ENCODE measurements at regions not wholly inside any gene's neighbourhood (a gene's known extent, or its start where the extent isn't known, plus 50 kb on each side); places are given as distances from the start of the nearest gene placed in this dataset.
"Not testable (repeated sequence)": the region's sequence is repeated elsewhere in the genome, so short reads cannot be mapped to it uniquely, and the experiment has no call there.

- DNase-seq = not testable (repeated sequence)
These were observed 69.1 kb downstream of the ZNF518B start for GRCh38 chr4:10388146-10388545.

DNA sequence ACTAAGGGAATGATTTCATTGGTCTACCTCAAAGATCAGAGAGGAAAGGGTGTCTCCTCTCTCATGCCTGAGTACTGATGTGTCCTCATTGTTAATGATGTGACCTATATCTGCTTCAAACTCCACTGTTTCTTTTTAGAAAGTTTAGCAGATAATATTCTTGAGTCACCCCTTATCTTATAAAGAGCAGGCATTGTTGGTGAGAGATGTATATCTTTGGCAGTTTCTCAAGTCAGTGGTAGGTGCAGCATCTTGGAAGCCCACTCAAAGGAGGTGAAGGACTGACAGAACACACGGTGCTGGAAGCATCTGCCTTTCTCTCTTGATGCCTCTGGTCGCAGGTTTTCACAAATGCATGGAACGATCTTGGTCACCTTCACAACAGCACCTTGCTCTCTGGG is 71.2 kb downstream of the ZNF518B start:
- DNase-seq = no peak

- no peak for DNase-seq
These were observed 72.3 kb downstream of the ZNF518B start for GRCh38 chr4:10384974-10385373.

DNA sequence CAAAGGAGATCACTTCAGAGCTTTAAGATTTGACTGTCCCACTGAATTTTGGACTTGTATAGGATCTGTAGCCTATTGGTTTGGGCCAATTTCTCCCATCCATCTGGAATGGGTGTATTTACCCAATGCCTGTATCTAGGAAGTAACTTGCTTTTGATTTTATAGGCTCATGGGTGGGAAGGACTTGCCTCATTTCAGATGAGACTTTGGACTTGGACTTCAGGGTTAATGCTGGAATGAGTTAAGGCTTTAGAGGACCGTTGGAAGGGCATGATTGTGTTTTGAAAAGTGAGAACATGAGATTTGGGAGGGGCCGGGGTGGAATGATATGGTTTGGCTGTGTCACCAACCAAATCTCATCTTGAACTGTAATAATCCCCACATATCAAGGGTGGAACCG is 73.8 kb downstream of the ZNF518B start:
- DNase-seq = no peak

DNA sequence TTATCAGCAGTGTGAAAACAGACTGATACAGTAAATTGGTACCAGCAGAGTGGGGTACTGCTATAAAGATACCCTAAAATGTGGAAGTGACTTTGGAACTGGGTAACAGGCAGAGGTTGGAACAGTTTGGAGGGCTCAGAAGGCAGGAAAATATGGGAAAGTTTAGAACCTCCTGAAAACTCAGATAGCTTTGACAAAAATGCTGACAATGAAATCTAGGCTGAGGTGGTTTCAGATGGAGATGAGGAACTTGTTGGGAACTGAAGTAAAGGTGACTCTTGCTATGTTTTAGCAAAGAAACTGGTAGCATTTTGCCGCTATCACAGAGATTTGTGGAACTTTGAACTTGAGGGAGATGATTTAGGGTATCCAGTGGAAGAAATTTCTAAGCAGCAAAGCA is 75.1 kb downstream of the ZNF518B start:
- not testable (repeated sequence) for DNase-seq

DNA sequence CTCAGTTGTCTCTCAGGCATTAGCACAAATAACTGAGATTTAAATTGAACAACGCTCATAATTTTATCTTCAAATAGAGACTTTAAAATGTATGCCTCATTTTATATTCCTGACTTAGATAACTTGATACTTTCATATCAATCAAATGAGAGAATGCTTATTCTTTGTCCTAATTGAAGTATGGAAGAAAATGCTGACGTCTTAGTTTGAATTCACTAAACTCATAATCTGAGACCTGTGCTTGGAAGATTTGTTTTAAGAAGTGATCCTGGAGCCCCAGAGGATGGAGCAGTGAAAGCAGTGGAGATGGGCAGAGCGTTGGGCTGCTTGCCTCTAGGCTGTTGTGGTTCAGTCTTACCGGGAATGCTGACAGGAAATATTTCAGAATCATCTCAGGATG is 76.1 kb downstream of the ZNF518B start:
- DNase-seq = no peak

DNA sequence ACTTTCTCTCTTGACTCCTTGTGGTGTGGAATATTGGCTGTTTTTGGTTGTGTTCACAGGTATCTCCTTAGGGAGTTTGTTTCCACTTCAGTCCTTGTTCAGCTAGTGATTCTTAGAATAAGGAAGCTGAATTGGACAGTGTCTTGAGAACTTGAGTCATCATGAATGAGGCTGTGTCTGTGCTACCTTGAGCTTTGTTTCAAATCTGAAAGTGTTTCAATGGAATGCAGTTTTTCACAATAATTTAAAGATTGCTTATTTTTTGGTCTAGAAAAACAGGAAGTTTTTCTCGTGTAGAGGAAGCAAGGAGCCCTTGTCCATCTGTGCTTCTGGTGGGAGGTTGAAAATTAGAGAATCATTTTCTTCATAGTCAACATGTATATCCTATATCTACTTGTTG is 76.5 kb downstream of the ZNF518B start:
- DNase-seq = no peak

GRCh38 chr4:10371869-10372471 is 85.3 kb downstream of the ZNF518B start:
- no peak for DNase-seq

DNA sequence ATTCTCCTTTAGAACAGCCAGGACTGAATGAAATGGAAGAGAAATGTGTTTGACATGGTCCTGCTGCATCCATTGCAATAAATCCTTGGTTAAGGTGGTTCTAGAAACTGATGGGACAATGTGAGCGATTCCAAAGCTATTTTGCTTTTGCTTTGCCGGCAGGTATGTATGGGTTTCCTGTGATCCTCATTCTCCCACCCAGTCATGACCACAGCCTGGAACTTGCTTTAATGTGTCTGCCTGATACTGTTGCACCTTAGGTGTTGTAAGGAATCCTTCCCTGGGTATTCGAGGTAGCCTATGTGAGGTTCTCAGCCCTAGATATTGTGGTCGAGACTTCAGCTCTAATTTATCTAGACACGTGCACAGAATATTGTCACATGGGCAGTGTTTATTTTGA is 86.1 kb downstream of the ZNF518B start:
- no peak for DNase-seq

DNA sequence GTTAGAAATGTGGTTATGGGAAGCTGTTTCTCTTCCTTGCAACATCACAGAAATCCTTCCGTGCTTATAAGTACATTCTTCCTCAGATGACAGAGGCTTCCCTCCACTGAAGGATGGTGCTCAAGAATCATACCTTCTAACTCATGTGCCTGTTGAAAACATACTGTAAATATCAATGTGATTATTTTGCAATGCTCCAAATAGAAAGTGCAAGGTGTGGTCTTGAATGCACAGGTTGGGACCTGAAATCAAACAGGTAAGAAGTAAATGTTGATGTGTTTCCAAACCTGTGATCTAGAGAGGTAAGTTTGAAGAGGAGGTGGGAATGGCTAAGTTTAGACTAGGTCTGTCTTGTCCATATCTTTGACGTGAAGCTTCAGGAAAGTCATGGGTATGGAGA is 87.7 kb downstream of the ZNF518B start:
- DNase-seq = no peak

- DNase-seq = no peak
These were observed 90.6 kb downstream of the ZNF518B start for GRCh38 chr4:10366628-10367027.

DNA sequence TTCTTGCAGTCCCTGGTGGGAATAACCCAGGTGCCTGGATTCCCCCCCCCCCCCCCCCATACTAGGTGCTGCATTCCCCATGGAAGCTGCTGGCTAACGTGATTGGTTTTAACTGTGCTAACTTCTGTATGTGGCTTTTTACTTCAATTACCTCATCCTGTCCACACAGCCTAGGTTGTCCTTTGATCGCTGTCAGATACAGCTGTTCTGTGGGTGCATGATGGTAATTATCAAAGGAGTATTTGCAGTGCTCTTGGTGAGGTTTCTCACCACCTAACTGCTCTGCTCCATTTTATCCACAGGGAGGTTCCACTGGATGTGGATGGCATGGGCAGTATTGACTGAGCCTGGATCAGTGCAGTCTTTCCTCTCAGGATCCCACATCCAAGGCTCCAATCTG is 93.0 kb downstream of the ZNF518B start:
- no peak for DNase-seq

DNA sequence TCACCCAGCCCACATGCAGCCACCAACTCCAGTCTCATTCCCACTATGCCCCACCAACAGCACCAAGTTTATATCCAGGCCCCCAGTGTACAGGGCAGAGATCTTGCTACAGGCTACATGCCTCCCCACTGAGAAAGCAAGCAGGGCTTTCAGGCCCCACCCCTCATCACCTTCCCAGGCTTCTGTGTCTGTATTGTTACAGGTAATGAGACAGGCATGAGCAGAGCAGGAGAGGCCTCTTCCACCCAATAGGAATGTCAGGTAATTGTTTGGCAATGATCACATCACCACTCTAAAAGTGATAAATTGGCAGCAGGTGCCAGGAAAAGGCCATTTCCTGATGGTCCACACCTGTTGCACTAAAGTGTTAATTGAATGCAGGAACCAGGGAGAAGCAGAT is 102.5 kb downstream of the ZNF518B start:
- DNase-seq = no peak

- no peak for DNase-seq
These were observed 103.0 kb downstream of the ZNF518B start for GRCh38 chr4:10354225-10354624.

- no peak for DNase-seq
These were observed 104.1 kb downstream of the ZNF518B start for GRCh38 chr4:10353110-10353509.

GRCh38 chr4:10348241-10348640 is 109.0 kb downstream of the ZNF518B start:
- DNase-seq = no peak

GRCh38 chr4:10347815-10348214 is 109.4 kb downstream of the ZNF518B start:
- no peak for DNase-seq

GRCh38 chr4:10347281-10347795 is 109.9 kb downstream of the ZNF518B start:
- DNase-seq = no peak

GRCh38 chr4:10346023-10346422 is 111.2 kb downstream of the ZNF518B start:
- DNase-seq = no peak

DNA sequence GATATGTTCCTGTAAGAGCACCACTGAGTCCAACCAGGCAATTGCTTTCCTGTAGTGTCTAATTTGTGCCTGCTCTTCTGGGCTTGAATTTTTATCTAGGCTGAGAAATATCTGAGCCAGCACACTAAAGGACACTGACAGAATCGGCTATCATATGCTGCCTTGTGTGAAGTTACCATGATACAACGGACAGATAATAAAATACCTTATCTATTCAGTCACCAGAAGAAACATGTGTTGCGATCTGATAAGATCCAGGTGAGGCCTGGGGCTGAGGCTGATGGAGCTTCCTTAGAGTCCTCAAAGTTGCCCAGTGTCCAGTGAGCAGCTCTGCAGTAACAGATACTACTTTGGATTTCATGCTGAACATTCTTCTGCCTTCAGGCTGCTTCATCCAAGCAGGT is 111.8 kb downstream of the ZNF518B start:
- DNase-seq = no peak

GRCh38 chr4:10344824-10345223 is 112.4 kb downstream of the ZNF518B start:
- no peak for DNase-seq

DNA sequence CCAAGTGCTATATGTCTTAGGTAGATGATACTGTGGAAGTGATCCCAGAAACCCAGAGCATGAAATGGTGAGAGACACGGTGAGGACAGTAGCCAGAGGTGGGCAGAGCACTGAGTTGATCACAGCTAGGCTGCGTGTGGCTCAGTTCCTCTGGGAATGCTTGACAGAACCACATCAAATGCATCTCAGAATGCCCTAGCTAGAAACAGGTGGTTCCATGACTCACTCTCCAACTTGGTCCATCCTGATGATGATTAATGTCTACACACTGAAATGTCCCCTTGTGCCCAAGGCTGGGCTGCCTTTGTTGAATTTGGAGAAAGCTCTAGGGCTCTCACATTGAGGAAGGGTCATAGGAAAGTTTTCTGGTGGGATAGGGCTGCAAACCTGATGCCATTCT is 113.6 kb downstream of the ZNF518B start:
- DNase-seq = no peak

GRCh38 chr4:10342866-10343265 is 114.4 kb downstream of the ZNF518B start:
- DNase-seq = no peak

DNA sequence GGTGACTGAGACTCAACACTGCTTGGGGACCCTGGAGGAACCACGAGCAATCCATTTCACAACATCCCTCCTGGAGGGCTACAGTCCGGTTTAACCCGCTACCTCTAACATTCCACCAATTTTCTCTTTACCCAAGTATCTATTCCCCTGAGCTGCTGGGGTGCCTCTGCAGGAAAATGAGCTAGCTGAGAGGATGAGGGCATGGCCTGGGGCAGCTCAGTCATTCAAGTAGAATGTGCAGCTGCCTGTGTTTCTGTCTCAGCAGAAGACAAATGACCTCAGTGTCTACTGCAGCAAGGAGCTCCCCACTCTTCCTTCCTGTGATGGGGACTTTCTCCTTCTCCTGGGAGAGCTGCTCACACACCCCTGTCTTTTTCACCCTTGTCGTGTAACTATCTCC is 120.8 kb downstream of the ZNF518B start:
- DNase-seq = peak; percentile 64

DNA sequence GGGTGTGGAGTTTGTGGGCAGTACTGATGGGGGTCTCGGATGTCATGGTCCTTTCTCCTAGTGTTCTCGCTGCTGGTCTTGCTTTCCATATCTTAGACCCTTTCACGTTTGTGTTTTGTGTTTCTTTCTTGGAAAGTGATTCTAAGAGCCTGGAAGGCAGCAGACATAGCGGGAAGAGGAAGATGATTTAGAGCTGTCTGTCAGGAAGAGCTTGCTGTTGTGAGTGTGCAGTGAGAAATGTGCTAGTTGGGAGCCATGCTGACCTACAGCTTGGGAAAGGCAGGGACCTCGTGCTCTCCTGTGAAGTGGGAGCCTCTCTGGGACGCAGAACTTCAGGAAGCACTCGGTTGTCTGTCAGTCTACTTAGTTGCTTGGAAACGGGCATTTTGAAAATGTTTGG is 122.2 kb downstream of the ZNF518B start:
- no peak for DNase-seq

All from T1000 (cell line).